ENCODE measurements at regions not wholly inside any gene's neighbourhood (a gene's known extent, or its start where the extent isn't known, plus 50 kb on each side); places are given as distances from the start of the nearest gene placed in this dataset.

DNA sequence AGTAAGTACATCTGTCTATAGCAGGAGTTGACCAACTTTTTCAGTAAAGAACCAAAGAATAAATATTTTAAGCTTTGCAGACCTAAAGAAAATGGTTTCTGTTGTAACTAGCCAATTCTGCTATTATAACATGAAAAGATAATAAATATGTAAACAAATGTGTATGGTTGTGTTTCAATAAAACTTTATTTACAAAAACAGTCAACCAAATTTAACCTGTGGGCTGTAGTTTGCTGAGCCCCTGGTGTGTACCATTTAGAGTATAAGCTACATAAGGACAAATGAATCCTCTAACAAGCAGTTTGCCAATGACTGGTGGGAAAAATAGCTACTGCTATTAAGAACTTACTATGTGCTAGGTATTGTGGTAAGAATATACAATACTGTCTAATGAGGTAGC lies 79.4 kb downstream of the MAIP1 start:
- H3K9me3 ChIP-seq = no peaks in the 10 kb centered on the region
- no peak for DNase-seq (ENCODE audit: extremely low spot score)
- H3K36me3 ChIP-seq = no peaks in the 10 kb centered on the region
- no peaks in the 10 kb centered on the region for H3K4me1 ChIP-seq
- no peak for TF ChIP-seq CTCF (IDR thresholded peaks at IDR 0.05)
- TF ChIP-seq EP300 (IDR thresholded peaks at IDR 0.05) = no peak
- TF ChIP-seq POLR2A (IDR thresholded peaks at IDR 0.05; ENCODE audit: low read depth) = no peak
- no peak for TF ChIP-seq POLR2AphosphoS5 (IDR thresholded peaks at IDR 0.05)
- no peak overlapping the region for H3K4me3 ChIP-seq
- intact Hi-C loops (cut with DNase I) = no loop called here
- H3K27ac ChIP-seq (replicated peaks in 1 of 4) = no peak overlapping the region
- no peaks in the 10 kb centered on the region for H3K27me3 ChIP-seq

GRCh38 chr2:200039724-200040650 lies 84.6 kb downstream of the MAIP1 start:
- no peak for DNase-seq (ENCODE audit: extremely low spot score)
- no peaks in the 10 kb centered on the region for H3K27me3 ChIP-seq
- no peaks in the 10 kb centered on the region for H3K36me3 ChIP-seq
- TF ChIP-seq POLR2A (IDR thresholded peaks at IDR 0.05; ENCODE audit: low read depth) (no peak), CTCF (IDR thresholded peaks at IDR 0.05) (no peak), POLR2AphosphoS5 (IDR thresholded peaks at IDR 0.05) (no peak), EP300 (IDR thresholded peaks at IDR 0.05) (no peak)
- H3K4me1 ChIP-seq = no peaks in the 10 kb centered on the region
- WGBS = 67% methylated on average over 7 of the region's 7 CpGs
- H3K4me3 ChIP-seq = no peak overlapping the region
- H3K9me3 ChIP-seq = no peaks in the 10 kb centered on the region
- no peak overlapping the region for H3K27ac ChIP-seq (replicated peaks in 1 of 4)
- intact Hi-C loops (cut with DNase I) = no loop called here

DNA sequence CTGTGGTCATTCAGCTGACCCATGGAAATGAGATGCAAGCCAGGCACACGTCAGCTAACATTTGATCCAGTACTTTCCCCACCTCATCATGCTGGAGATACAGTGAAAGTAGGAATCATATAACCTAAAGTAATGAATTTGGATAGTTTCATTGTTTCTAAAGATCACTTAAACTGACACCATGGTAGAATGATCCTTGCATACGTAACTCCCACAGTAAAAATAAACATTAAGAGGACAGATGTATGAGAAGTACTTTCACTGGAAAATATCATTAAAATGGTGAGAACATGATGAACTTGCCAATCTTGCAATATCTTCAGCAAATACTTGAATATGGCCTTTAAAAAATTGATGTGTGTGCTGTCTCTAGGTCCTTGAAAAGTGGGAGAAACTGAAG lies 85.4 kb downstream of the MAIP1 start:
- Histone ChIP-seq H3K9me3 (peaks cover 0 to 7% (median 2%) of the 10 kb centered on the region in 4 donors), H3K27ac (replicated peaks in 1 of 4) (no peak overlapping the region), H3K36me3 (no peaks in the 10 kb centered on the region), H3K4me1 (no peaks in the 10 kb centered on the region), H3K27me3 (no peaks in the 10 kb centered on the region), H3K4me3 (no peak overlapping the region)
- no peak for DNase-seq (ENCODE audit: extremely low spot score)
- TF ChIP-seq POLR2AphosphoS5 (IDR thresholded peaks at IDR 0.05) = no peak
- no peak for TF ChIP-seq CTCF (IDR thresholded peaks at IDR 0.05)
- TF ChIP-seq POLR2A (IDR thresholded peaks at IDR 0.05; ENCODE audit: low read depth) = no peak
- TF ChIP-seq EP300 (IDR thresholded peaks at IDR 0.05) = no peak
- intact Hi-C loops (cut with DNase I) = no loop called here
- 78% methylated on average over 2 of the region's 2 CpGs for WGBS

DNA sequence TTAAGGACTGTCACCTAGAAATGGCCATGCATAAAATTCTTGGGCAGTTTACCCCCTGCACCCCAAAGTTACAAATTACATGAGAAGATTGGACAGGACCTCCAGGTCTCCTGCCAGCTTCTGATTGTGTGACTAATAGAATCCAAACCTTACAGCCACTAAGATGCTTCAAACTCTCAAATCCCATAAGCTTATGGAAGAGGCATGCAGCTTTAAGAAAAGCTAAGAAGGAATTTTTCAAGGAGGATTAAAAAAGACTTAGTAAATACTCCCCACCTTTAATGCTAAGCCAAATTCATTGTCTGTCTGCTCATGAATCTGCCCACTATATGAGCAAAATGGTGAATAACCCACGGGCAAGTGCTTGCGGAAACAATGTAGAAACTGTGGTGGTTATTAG lies 86.3 kb downstream of the MAIP1 start:
- 97% methylated on average over 2 of the region's 2 CpGs for WGBS
- no peak overlapping the region for H3K4me3 ChIP-seq
- intact Hi-C loops (cut with DNase I) = no loop called here
- H3K36me3 ChIP-seq = no peaks in the 10 kb centered on the region
- no peaks in the 10 kb centered on the region for H3K27me3 ChIP-seq
- H3K9me3 ChIP-seq = peaks cover 0 to 11% (median 4%) of the 10 kb centered on the region in 4 donors
- H3K27ac ChIP-seq (replicated peaks in 1 of 4) = no peak overlapping the region
- no peak for DNase-seq (ENCODE audit: extremely low spot score)
- no peaks in the 10 kb centered on the region for H3K4me1 ChIP-seq
- TF ChIP-seq POLR2AphosphoS5 (IDR thresholded peaks at IDR 0.05) (no peak), CTCF (IDR thresholded peaks at IDR 0.05) (no peak), POLR2A (IDR thresholded peaks at IDR 0.05; ENCODE audit: low read depth) (no peak), EP300 (IDR thresholded peaks at IDR 0.05) (no peak)

Measured in esophagus muscularis mucosa (tissue), 4 donors.